GM12878 (cell line): ENCODE measurements at regions not wholly inside any gene's neighbourhood (a gene's known extent, or its start where the extent isn't known, plus 50 kb on each side); places are given as distances from the start of the nearest gene placed in this dataset.

Experiments
- MYC ChIP-seq: IDR thresholded peaks from 2 replicates; pipeline ENCODE4 v1.6.1; 2011; ENCODE audit warnings: mild to moderate bottlenecking, low read length, moderate library complexity, inconsistent platforms; ENCODE audit not compliant: insufficient read depth, insufficient replicate concordance, insufficient read length, severe bottlenecking
- NFYB ChIP-seq: IDR thresholded peaks from 2 replicates; pipeline ENCODE4 v1.6.1; 2011; ENCODE audit warnings: low read depth, mild to moderate bottlenecking, low read length, improper control_type of control experiment, moderate library complexity; ENCODE audit not compliant: insufficient read depth
- TF ChIP-seq, protein P1 (sequence below): fragments of 450-650 bp; IDR thresholded peaks from 2 replicates; pipeline ENCODE4 v1.6.1; 2014; ENCODE audit warnings: mild to moderate bottlenecking
- TF ChIP-seq, protein P2 (sequence below): fragments of 450-650 bp; formaldehyde crosslinking; IDR thresholded peaks from 2 replicates; pipeline ENCODE4 v1.4.0; 2020; ENCODE audit warnings: mild to moderate bottlenecking, moderate library complexity
- TF ChIP-seq, protein P3 (sequence below): fragments of 150-350 bp; IDR thresholded peaks from 2 replicates; pipeline ENCODE4 v1.6.1; 2016; ENCODE audit warnings: low read depth, low read length

DNA sequence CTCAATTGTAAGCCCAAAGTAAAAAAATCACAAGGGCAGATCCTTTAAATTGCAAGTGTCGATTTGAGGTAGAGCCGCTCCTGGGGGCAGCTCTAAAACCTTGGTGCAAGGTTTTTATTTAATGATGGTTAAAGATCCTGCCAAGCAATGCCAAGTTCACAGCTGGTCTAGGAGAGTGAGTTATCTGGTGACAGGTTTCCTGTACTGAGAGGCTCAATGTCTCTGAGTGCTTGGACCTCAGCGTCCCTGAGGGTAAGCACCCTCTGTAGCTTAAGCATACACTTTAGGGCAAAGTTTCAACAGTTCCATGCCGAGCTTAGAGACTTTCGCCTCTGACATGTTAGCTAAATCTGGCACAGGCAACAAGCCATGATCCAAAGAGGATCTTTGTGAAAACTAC lies 119.8 kb upstream of the EGFLAM start (continued):
- TF ChIP-seq, protein P1, sequence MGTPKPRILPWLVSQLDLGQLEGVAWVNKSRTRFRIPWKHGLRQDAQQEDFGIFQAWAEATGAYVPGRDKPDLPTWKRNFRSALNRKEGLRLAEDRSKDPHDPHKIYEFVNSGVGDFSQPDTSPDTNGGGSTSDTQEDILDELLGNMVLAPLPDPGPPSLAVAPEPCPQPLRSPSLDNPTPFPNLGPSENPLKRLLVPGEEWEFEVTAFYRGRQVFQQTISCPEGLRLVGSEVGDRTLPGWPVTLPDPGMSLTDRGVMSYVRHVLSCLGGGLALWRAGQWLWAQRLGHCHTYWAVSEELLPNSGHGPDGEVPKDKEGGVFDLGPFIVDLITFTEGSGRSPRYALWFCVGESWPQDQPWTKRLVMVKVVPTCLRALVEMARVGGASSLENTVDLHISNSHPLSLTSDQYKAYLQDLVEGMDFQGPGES: no peak
- TF ChIP-seq, protein P2, sequence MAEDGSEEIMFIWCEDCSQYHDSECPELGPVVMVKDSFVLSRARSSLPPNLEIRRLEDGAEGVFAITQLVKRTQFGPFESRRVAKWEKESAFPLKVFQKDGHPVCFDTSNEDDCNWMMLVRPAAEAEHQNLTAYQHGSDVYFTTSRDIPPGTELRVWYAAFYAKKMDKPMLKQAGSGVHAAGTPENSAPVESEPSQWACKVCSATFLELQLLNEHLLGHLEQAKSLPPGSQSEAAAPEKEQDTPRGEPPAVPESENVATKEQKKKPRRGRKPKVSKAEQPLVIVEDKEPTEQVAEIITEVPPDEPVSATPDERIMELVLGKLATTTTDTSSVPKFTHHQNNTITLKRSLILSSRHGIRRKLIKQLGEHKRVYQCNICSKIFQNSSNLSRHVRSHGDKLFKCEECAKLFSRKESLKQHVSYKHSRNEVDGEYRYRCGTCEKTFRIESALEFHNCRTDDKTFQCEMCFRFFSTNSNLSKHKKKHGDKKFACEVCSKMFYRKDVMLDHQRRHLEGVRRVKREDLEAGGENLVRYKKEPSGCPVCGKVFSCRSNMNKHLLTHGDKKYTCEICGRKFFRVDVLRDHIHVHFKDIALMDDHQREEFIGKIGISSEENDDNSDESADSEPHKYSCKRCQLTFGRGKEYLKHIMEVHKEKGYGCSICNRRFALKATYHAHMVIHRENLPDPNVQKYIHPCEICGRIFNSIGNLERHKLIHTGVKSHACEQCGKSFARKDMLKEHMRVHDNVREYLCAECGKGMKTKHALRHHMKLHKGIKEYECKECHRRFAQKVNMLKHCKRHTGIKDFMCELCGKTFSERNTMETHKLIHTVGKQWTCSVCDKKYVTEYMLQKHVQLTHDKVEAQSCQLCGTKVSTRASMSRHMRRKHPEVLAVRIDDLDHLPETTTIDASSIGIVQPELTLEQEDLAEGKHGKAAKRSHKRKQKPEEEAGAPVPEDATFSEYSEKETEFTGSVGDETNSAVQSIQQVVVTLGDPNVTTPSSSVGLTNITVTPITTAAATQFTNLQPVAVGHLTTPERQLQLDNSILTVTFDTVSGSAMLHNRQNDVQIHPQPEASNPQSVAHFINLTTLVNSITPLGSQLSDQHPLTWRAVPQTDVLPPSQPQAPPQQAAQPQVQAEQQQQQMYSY (CRISPR knock-in tag): no peak
- TF ChIP-seq NFYB (no peak), MYC (no peak)
- TF ChIP-seq, protein P3, sequence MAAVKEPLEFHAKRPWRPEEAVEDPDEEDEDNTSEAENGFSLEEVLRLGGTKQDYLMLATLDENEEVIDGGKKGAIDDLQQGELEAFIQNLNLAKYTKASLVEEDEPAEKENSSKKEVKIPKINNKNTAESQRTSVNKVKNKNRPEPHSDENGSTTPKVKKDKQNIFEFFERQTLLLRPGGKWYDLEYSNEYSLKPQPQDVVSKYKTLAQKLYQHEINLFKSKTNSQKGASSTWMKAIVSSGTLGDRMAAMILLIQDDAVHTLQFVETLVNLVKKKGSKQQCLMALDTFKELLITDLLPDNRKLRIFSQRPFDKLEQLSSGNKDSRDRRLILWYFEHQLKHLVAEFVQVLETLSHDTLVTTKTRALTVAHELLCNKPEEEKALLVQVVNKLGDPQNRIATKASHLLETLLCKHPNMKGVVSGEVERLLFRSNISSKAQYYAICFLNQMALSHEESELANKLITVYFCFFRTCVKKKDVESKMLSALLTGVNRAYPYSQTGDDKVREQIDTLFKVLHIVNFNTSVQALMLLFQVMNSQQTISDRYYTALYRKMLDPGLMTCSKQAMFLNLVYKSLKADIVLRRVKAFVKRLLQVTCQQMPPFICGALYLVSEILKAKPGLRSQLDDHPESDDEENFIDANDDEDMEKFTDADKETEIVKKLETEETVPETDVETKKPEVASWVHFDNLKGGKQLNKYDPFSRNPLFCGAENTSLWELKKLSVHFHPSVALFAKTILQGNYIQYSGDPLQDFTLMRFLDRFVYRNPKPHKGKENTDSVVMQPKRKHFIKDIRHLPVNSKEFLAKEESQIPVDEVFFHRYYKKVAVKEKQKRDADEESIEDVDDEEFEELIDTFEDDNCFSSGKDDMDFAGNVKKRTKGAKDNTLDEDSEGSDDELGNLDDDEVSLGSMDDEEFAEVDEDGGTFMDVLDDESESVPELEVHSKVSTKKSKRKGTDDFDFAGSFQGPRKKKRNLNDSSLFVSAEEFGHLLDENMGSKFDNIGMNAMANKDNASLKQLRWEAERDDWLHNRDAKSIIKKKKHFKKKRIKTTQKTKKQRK: no peak
